Left renal cortex interstitium (tissue), 4 donors: ENCODE measurements at regions not wholly inside any gene's neighbourhood (a gene's known extent, or its start where the extent isn't known, plus 50 kb on each side); places are given as distances from the start of the nearest gene placed in this dataset.
"Not testable (repeated sequence)": the region's sequence is repeated elsewhere in the genome, so short reads cannot be mapped to it uniquely, and the experiment has no call there.

Experiments
- DNase-seq, 4 donors: peaks; one replicate each; pipeline ENCODE4 v3.0.0-alpha.2; 2013; ENCODE audit warnings: low read depth in 4 of 4, low spot score in 2 of 4, missing footprints in 1 of 4

GRCh38 chr21:20201323-20201722 lies 796.9 kb upstream of the NCAM2 start:
- not testable (repeated sequence) for DNase-seq

DNA sequence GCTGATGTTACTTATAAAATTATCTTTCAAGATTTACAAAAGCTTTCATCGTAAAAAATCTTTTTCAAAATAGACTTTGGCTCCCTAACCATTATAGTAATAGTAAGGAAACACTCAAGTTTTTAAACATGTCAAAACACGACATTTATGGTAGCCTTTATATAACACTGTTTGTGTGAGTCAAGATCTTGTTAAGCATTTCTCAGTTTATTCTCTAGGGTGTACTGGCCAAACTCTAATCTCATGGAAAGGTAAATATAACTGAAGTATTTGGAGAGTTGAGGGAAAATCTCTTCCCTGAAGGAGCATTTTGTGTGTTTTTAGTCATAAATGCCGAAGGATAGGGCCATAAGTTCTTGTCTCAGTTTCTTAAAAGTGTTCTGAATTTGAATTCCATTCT lies 790.9 kb upstream of the NCAM2 start:
- no peak for DNase-seq

DNA sequence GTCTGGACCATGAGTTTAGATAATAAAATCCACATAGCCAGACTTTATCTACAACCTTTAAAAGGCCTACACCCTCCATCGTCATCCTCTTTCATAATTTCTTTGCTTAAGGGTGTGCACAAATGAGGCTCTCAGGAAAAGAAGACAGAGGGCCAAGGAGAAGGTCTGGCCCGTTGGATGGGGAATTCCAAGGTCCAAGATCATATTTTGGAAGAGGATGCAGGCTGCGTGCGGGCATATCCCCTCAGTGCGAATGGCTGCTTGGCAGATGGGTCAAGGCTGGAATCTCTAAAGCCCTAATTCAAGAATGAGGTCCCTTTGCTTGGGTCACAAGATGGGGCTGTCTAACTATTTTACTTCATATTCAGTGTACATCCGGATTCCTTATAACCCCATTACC lies 782.2 kb upstream of the NCAM2 start:
- no peak for DNase-seq

DNA sequence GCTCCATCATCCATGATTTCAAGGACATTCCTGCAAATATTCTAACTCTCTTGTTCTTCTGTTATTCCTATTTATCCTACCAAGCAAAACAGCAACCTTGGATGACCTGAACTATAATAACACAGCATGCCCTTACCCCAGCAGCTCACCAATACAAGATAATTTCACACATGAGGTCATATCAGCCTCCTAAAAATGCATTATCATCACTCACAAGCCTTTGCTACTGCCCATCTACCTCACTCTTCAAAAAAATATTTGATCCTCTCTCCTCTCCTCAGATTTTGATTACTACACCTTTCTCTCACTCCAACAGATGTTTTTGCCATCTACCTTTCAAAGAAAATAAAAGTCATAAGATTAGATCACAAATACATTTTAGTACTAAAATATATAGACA lies 777.6 kb upstream of the NCAM2 start:
- DNase-seq: no peak

GRCh38 chr21:20221981-20222380 lies 776.2 kb upstream of the NCAM2 start:
- DNase-seq: not testable (repeated sequence)

DNA sequence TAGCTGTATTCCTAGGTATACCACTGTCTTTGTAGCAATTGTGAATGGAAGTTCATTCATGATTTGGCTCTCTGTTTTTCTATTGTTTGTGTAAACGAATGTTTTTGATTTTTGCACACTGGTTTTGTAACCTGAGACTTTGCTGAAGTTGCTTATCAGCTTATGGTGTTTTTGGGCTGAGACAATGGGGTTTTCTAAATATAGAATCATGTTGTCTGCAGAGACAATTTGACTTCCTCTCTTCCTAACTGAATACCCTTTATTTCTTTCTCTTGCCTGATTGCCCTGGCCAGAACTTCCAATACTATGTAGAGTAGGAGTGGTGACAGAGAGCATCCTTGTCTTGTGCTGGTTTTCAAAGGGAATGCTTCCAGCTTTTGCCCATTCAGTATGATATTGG lies 761.6 kb upstream of the NCAM2 start:
- DNase-seq: not testable (repeated sequence)

DNA sequence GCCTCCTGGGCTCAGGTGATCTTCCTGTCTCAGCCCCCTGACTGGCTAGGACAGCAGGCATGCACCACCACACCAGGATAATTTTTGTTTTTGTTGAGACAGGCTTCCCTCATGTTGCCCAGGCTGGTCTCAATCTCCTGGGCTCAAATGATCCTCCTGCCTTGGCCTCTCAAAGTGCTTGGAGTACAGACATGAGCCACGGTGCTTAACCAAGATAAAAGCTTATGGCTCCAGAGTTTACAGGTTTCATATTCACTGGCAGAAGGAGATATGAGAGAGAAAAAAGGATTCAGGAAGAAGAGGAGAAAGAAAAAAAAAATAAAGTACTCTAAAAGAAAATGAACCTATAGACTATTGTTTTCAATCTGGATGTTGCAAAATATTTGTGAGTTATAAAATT lies 748.8 kb upstream of the NCAM2 start:
- no peak for DNase-seq

- no peak for DNase-seq
These were observed 747.9 kb upstream of the NCAM2 start for GRCh38 chr21:20250337-20250736.

- no peak for DNase-seq
These were observed 744.9 kb upstream of the NCAM2 start for GRCh38 chr21:20253261-20253660.

DNA sequence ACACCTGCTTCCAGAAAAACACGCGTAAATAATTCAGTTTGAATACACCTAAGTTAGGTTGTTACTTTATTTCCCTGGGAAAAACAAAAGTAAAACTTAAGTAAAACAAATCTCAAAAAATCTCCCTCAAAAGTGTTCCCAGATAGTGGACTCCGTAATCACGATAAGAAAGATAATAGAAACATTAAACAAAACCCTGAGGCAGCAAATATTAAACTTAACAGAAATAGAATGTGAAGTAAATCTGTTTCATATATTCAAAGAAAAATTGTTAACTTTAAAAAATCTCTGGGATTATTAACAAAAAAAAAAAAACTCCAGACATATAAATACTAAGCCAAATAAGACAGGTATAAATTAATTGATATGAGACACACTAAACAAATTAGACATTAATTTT lies 743.2 kb upstream of the NCAM2 start:
- DNase-seq: no peak

DNA sequence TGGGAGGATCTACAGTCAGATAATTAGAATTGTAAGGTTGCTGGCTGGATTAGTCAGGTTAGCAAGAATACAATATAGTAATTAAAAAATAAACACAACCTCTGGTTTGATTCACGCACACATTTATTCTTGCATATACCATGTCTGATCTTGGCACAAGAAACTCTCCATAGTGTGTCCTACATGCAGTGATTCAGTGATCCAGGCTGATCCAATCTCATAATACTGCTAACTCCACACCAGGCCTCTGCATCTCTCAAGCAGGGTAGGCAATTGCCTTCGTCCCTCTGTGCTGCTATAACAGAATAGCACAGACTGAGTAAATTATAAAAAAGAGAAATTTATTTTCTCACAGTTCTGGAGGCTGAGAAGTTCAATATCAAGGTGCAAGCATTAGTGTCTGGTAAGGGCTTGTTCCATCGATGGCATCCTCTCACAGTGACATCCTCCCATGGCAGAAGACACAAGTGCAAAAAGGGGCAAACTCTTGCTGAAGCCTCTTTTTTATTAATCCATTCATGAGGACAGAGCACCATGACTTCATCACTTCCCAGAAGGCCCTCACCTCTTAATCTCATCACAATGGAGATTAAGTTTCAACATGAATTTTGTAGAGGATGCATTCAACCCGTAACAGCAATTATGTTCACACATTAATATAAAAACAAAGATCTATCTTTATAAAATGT lies 741.0 kb upstream of the NCAM2 start:
- no peak for DNase-seq

DNA sequence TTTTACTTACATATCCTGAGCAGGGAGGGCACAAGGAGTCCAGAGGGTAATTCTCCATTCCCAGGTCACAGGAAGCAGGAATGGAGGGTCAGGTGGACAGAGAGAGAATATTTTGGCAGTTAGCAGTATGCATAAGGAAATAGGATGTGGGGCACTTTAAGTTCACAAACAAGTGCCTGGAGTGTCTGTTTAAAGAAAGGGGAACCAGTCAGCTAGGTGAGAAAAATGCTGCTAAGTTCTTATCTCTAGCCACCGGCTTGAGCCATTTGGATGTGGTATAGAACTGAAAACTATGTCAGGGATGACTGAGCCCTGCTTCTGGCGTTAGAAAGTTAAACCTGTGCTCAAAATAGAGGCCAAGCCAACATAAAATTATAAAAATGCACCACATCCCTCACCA lies 739.7 kb upstream of the NCAM2 start:
- DNase-seq: no peak

- DNase-seq: no peak
These were observed 739.0 kb upstream of the NCAM2 start for GRCh38 chr21:20259031-20259867.

GRCh38 chr21:20260124-20260523 lies 738.1 kb upstream of the NCAM2 start:
- DNase-seq: no peak

DNA sequence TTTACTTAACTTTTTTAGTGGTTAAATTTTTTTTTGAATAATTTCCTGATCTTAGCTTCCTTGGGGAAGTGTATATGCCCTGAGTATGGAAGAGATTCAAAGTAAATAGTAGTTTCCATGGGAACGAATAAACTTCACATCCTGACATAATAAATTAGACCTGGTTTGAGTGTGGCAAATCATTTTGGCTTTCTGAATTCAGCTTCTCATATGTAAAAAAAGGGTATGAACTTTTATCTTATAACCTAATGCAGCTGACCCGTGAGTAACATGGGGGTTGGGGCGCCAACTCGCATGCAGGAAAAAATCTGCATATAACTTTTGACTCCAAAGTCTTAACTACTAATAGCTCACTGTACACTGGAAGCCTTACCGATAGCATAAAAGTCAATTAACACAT lies 736.8 kb upstream of the NCAM2 start:
- no peak for DNase-seq

DNA sequence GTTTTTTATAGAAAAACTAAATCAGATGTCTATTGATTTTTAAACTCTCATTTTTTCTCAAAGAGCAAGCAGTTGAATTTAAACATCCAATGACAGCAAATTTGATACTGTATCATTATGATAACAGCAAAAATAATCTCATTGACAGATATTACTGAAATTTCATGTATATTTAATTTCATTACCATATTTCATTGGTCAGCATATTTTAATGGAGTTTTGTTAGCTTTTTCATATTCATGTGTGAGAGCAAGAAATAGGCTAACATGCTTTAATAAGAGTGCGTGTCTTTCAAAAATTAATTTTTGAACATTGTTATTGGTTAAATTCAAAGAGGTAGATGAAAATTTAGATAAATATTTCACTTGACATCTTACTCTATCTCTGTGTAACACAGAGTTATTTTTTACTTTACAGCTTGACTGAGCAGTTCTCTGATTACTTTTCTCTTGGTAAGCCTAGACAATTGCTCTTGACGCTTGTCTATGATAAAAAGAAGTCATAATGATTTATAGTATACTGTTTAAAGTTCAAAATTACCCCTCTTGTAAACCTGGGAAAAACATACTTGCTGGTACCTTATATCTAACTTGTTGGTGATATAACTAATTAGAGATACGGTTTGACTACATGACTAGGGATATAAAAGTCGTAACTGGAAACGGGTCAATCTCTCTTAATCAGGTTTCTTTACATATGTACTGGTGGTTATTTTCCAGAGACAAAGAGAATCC lies 732.3 kb upstream of the NCAM2 start:
- DNase-seq: no peak

DNA sequence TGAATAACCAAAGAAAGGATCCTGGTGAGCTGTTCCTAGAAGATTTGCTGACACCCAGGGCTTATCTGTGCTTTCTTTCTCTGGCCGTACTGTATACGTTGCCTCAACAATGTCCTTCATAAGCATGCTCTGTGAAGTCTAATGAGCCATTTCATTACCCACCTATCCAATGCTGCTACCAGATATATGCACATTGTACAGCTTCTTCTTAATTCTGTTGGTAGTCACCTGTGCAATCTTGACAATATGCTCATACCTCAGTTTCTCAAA lies 731.8 kb upstream of the NCAM2 start:
- no peak for DNase-seq

DNA sequence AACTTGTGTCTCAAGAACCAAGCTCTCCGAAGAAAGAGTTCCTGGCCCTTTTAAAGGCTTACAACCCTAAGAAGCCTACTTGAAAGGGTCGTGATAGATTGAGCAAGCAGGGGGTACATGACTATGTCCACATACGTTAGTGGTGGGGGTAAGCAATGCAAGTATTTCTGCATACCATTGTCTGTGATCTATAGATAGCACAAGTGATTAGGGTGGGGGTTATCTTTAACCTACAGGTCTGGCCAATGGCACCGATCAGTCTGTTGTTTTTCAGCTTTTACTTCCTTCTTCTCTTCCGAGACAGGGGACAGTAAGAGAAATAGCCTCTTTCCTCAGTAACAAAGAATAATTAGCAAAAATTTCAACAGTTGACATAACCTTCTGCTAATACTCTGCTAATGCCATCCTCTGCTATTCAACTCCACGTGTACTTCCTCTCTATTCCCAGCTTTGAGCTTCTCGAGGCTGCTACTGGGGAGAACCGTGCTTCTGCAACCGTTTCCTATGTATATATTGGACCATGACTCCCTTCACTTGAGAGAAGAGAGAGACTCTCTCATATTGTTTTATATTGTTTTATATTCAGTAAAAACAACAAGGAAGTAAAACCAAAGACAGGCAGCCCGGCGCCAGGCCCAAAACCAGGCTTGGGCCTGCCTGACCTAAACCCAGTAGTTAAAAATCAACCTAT lies 727.7 kb upstream of the NCAM2 start:
- no peak for DNase-seq

GRCh38 chr21:20272791-20273362 lies 725.3 kb upstream of the NCAM2 start:
- no peak for DNase-seq

GRCh38 chr21:20276377-20276776 lies 721.8 kb upstream of the NCAM2 start:
- DNase-seq: no peak

DNA sequence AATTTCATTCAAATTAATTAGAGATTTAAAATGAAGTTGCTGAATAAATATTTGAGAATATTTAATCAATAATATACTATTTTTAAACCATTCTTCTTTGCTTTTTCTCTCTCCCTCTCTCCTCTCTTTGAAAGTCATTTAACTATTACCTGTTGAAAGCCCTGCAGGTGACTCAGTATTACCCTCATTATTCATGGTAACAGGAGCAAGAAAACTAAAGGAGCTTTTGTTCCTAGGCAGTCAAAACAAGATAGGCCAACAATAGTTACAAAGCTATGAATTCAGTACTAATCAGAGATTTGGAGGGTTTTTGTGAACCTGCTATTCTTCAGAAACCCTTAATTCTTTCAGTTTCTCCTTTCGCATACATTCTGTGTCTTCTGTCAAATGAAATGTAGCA lies 721.3 kb upstream of the NCAM2 start:
- no peak for DNase-seq
